ENCODE measurements at regions not wholly inside any gene's neighbourhood (a gene's known extent, or its start where the extent isn't known, plus 50 kb on each side); places are given as distances from the start of the nearest gene placed in this dataset.

DNA sequence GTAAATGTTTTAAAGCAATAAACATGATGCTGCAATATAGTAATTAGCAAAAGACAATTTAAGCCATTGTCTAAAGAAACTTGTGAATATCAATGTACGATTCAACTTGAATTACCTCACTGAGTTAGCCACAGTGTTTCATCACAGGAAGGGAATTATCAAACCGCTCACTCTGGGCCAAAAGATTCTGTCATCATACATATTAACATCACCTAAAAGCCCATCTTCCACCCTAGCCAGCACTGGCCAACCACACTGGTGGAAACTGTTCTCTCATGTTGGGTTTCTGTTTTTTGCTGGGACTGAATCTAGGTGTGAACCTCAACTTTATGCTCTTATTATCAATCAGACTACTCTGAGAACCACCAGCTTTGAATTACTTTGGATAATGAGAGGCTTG, 497.7 kb upstream of the THBS1 start:
- Mint-ChIP-seq H3K4me3 (ENCODE audit: unreplicated experiment) (no peak overlapping the region), H3K9me3 (ENCODE audit: unreplicated experiment) (no peaks in the 10 kb centered on the region), H3K36me3 (ENCODE audit: unreplicated experiment) (no peaks in the 10 kb centered on the region), H3K27ac (ENCODE audit: unreplicated experiment) (no peak overlapping the region), H3K27me3 (ENCODE audit: unreplicated experiment) (no peaks in the 10 kb centered on the region), H3K4me1 (ENCODE audit: unreplicated experiment) (peaks cover 3% of the 10 kb centered on the region)
- no peak for DNase-seq (ENCODE audit: extremely low spot score, unreplicated experiment)
- TF ChIP-seq, protein P1, sequence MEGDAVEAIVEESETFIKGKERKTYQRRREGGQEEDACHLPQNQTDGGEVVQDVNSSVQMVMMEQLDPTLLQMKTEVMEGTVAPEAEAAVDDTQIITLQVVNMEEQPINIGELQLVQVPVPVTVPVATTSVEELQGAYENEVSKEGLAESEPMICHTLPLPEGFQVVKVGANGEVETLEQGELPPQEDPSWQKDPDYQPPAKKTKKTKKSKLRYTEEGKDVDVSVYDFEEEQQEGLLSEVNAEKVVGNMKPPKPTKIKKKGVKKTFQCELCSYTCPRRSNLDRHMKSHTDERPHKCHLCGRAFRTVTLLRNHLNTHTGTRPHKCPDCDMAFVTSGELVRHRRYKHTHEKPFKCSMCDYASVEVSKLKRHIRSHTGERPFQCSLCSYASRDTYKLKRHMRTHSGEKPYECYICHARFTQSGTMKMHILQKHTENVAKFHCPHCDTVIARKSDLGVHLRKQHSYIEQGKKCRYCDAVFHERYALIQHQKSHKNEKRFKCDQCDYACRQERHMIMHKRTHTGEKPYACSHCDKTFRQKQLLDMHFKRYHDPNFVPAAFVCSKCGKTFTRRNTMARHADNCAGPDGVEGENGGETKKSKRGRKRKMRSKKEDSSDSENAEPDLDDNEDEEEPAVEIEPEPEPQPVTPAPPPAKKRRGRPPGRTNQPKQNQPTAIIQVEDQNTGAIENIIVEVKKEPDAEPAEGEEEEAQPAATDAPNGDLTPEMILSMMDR (IDR thresholded peaks at IDR 0.05) = no peak

- TF ChIP-seq, protein P1 (IDR thresholded peaks at IDR 0.05) = no peak
- no peak overlapping the region for H3K27ac Mint-ChIP-seq (ENCODE audit: unreplicated experiment)
- no peaks in the 10 kb centered on the region for H3K4me1 Mint-ChIP-seq (ENCODE audit: unreplicated experiment)
- H3K27me3 Mint-ChIP-seq (ENCODE audit: unreplicated experiment) = peaks cover 9% of the 10 kb centered on the region
- no peaks in the 10 kb centered on the region for H3K9me3 Mint-ChIP-seq (ENCODE audit: unreplicated experiment)
- H3K4me3 Mint-ChIP-seq (ENCODE audit: unreplicated experiment) = no peak overlapping the region
- DNase-seq (ENCODE audit: extremely low spot score, unreplicated experiment) = no peak
- no peaks in the 10 kb centered on the region for H3K36me3 Mint-ChIP-seq (ENCODE audit: unreplicated experiment)
These were observed 496.0 kb upstream of the THBS1 start for GRCh38 chr15:39084674-39085530.

GRCh38 chr15:39086641-39087040, 494.2 kb upstream of the THBS1 start:
- H3K36me3 Mint-ChIP-seq (ENCODE audit: unreplicated experiment) = no peaks in the 10 kb centered on the region
- H3K27me3 Mint-ChIP-seq (ENCODE audit: unreplicated experiment) = peaks cover 9% of the 10 kb centered on the region
- H3K27ac Mint-ChIP-seq (ENCODE audit: unreplicated experiment) = no peak overlapping the region
- DNase-seq (ENCODE audit: extremely low spot score, unreplicated experiment) = no peak
- TF ChIP-seq, protein P1 (IDR thresholded peaks at IDR 0.05) = no peak
- no peaks in the 10 kb centered on the region for H3K9me3 Mint-ChIP-seq (ENCODE audit: unreplicated experiment)
- no peaks in the 10 kb centered on the region for H3K4me1 Mint-ChIP-seq (ENCODE audit: unreplicated experiment)
- H3K4me3 Mint-ChIP-seq (ENCODE audit: unreplicated experiment) = no peak overlapping the region

DNA sequence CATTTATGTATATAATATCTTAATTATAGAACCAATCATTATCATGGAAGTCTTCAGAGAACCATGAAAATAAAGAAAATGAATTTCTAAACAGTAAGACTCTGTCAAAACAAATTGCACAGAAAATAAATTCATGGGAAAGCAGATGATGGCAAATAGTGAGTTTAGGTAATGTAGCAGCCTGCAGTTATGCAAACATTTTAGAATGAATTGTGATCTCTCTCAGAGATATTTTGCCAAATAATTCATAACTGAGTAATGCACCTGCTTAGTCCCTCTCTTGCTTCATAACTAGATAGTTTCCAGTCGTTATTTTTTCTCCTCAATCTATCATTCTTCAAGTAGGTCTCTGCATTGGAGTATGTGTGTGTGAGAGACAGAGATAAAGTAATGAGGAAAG, 492.7 kb upstream of the THBS1 start:
- DNase-seq (ENCODE audit: extremely low spot score, unreplicated experiment) = no peak
- Mint-ChIP-seq H3K36me3 (ENCODE audit: unreplicated experiment) (no peaks in the 10 kb centered on the region), H3K4me1 (ENCODE audit: unreplicated experiment) (no peaks in the 10 kb centered on the region), H3K4me3 (ENCODE audit: unreplicated experiment) (no peak overlapping the region), H3K27ac (ENCODE audit: unreplicated experiment) (no peak overlapping the region), H3K27me3 (ENCODE audit: unreplicated experiment) (peaks cover 9% of the 10 kb centered on the region), H3K9me3 (ENCODE audit: unreplicated experiment) (no peaks in the 10 kb centered on the region)
- TF ChIP-seq, protein P1 (IDR thresholded peaks at IDR 0.05) = no peak

- H3K9me3 Mint-ChIP-seq (ENCODE audit: unreplicated experiment) = no peaks in the 10 kb centered on the region
- no peak for DNase-seq (ENCODE audit: extremely low spot score, unreplicated experiment)
- H3K27ac Mint-ChIP-seq (ENCODE audit: unreplicated experiment) = no peak overlapping the region
- no peaks in the 10 kb centered on the region for H3K36me3 Mint-ChIP-seq (ENCODE audit: unreplicated experiment)
- TF ChIP-seq, protein P1 (IDR thresholded peaks at IDR 0.05) = no peak
- H3K4me1 Mint-ChIP-seq (ENCODE audit: unreplicated experiment) = peaks cover 16% of the 10 kb centered on the region
- no peak overlapping the region for H3K4me3 Mint-ChIP-seq (ENCODE audit: unreplicated experiment)
- H3K27me3 Mint-ChIP-seq (ENCODE audit: unreplicated experiment) = peaks cover 9% of the 10 kb centered on the region
These were observed 488.5 kb upstream of the THBS1 start for GRCh38 chr15:39092354-39092753.

All from osteocyte (in vitro differentiated cells).